Peyer's patch (tissue), 4 donors: ENCODE measurements at regions not wholly inside any gene's neighbourhood (a gene's known extent, or its start where the extent isn't known, plus 50 kb on each side); places are given as distances from the start of the nearest gene placed in this dataset.

Source experiments
- POLR2A ChIP-seq, 2 donors: fragments of 450-650 bp; IDR thresholded peaks; one replicate each; pipeline ENCODE4 v1.5.1; 2017; ENCODE audit warnings: antibody characterized with exemption in 2 of 2, mild to moderate bottlenecking in 2 of 2, moderate library complexity in 2 of 2
- TF ChIP-seq, protein P1 (sequence below), 6 experiments: fragments of 450-650 bp in 4 of 6; fragments of 200-600 bp in 2 of 6; sonication (generic) in 1 of 6; IDR thresholded peaks; one replicate each; pipeline ENCODE4 v1.5.1; 2017 to 2019; ENCODE audit warnings: antibody characterized with exemption in 6 of 6, mild to moderate bottlenecking in 3 of 6, moderate library complexity in 1 of 6

DNA sequence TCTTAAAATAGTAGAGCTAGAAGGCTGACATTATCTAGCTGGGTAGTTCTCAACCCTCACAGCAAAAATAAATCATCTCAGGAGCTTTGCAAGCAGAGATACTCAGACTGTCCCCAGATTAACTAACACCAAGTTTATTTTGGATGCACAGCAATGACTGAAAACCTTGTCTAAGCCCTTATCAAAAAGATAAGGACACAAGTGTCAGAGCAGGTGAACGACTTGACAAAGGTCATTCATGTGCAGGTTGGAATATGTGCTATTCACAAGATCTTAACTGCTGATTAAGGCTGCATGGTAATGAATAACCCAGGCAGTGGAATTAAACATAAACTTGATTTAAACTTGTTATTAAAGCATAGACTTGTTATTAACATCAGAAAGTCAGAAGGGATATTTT, 246.6 kb downstream of the BTG1 start:
- TF ChIP-seq, protein P1, sequence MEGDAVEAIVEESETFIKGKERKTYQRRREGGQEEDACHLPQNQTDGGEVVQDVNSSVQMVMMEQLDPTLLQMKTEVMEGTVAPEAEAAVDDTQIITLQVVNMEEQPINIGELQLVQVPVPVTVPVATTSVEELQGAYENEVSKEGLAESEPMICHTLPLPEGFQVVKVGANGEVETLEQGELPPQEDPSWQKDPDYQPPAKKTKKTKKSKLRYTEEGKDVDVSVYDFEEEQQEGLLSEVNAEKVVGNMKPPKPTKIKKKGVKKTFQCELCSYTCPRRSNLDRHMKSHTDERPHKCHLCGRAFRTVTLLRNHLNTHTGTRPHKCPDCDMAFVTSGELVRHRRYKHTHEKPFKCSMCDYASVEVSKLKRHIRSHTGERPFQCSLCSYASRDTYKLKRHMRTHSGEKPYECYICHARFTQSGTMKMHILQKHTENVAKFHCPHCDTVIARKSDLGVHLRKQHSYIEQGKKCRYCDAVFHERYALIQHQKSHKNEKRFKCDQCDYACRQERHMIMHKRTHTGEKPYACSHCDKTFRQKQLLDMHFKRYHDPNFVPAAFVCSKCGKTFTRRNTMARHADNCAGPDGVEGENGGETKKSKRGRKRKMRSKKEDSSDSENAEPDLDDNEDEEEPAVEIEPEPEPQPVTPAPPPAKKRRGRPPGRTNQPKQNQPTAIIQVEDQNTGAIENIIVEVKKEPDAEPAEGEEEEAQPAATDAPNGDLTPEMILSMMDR (IDR thresholded peaks at IDR 0.05): no peak
- TF ChIP-seq POLR2A (IDR thresholded peaks at IDR 0.05): no peak
